H1 (cell line): ENCODE measurements at regions not wholly inside any gene's neighbourhood (a gene's known extent, or its start where the extent isn't known, plus 50 kb on each side); places are given as distances from the start of the nearest gene placed in this dataset.

Source experiments
- CTCF ChIA-PET: fragments of 300-600 bp; sonication (Branson Sonifier 250); formaldehyde crosslinking; loops from one replicate; lab custom pipeline; 2021; ENCODE audit not compliant: partially characterized antibody; lab: Charles Lee
- POLR2A ChIA-PET: fragments of 300-600 bp; sonication (Branson Sonifier 250); formaldehyde crosslinking; loops from one replicate; lab custom pipeline; 2021; ENCODE audit warnings: inconsistent platforms; ENCODE audit not compliant: partially characterized antibody; lab: Charles Lee
- DNase-seq, 2 experiments: peaks; one replicate each; pipeline versions ENCODE4 v3.0.0 to v3.0.0-alpha.2; 2010 to 2022; ENCODE audit warnings: low spot score in 2 of 2, low read depth in 1 of 2, mixed read lengths in 1 of 2
- FAIRE-seq: peaks from 2 replicates; lab custom pipeline; 2011; peaks lifted over from hg19 to GRCh38; lab: Jason Lieb, UNC
- H2AFZ ChIP-seq: 2 replicates; pipeline ENCODE4 v1.8.1; 2012; ENCODE audit warnings: low read length, inconsistent platforms
- H2AK5ac ChIP-seq: 2 replicates; pipeline ENCODE4 v1.6.1; 2013; ENCODE audit warnings: low read depth, low read length
- H2BK120ac ChIP-seq: replicated peaks from 2 replicates; pipeline ENCODE3; 2013; ENCODE audit warnings: low read depth, low read length, inconsistent platforms
- H2BK12ac ChIP-seq: 2 replicates; pipeline ENCODE4 v1.6.1; 2013; ENCODE audit warnings: low read depth, low read length
- H2BK15ac ChIP-seq: 2 replicates; pipeline ENCODE4 v1.6.1; 2013; ENCODE audit warnings: low read length
- H2BK20ac ChIP-seq: 2 replicates; pipeline ENCODE4 v1.6.1; 2013; ENCODE audit warnings: low read length
- H2BK5ac ChIP-seq: 2 replicates; pipeline ENCODE4 v1.6.1; 2013; ENCODE audit warnings: low read depth, low read length
- H3K14ac ChIP-seq: 2 replicates; pipeline ENCODE4 v1.6.1; 2013; ENCODE audit warnings: inconsistent platforms; ENCODE audit not compliant: insufficient read length
- H3K18ac ChIP-seq: 2 replicates; pipeline ENCODE4 v1.6.1; 2013; ENCODE audit warnings: low read length; ENCODE audit errors: extremely low read depth
- H3K23ac ChIP-seq: 2 replicates; pipeline ENCODE4 v1.6.1; 2013; ENCODE audit warnings: inconsistent platforms; ENCODE audit not compliant: insufficient read length
- H3K23me2 ChIP-seq: 2 replicates; pipeline ENCODE4 v1.6.1; 2013; ENCODE audit warnings: low read depth, low read length
- H3K27ac ChIP-seq: 2 replicates; pipeline ENCODE4 v1.6.1; 2011; ENCODE audit warnings: low read depth, low read length, inconsistent platforms
- H3K27me3 ChIP-seq, 4 experiments: replicated peaks in 1 of 4; 1 replicate in 1 of 4; 2 replicates in 3 of 4; pipeline versions ENCODE4 v1.6.1 to v1.8.1; 2011 to 2013; ENCODE audit warnings: low read length in 3 of 4, mild to moderate bottlenecking in 3 of 4, inconsistent platforms in 2 of 4, mixed read lengths in 2 of 4, moderate library complexity in 1 of 4; ENCODE audit not compliant: control insufficient read depth in 3 of 4, insufficient read depth in 3 of 4; ENCODE audit errors: extremely low read depth in 1 of 4
- H3K36me3 ChIP-seq, 4 experiments: 2 replicates each; pipeline versions ENCODE4 v1.6.1 to v1.8.1; 2011 to 2013; ENCODE audit warnings: mild to moderate bottlenecking in 4 of 4, low read length in 3 of 4, moderate library complexity in 2 of 4, control low read depth in 1 of 4, inconsistent platforms in 1 of 4; ENCODE audit not compliant: insufficient read depth in 4 of 4, control insufficient read depth in 2 of 4
- H3K4ac ChIP-seq: replicated peaks from 2 replicates; pipeline ENCODE3; 2013; ENCODE audit warnings: low read length, low read depth, mixed read lengths, inconsistent platforms; ENCODE audit not compliant: insufficient read length
- H3K4me1 ChIP-seq, 4 experiments: replicated peaks in 1 of 4; 1 replicate in 1 of 4; 2 replicates in 3 of 4; pipeline versions ENCODE4 v1.6.1 to v1.8.1; 2011 to 2013; ENCODE audit warnings: low read length in 3 of 4, inconsistent platforms in 2 of 4, mixed read lengths in 1 of 4; ENCODE audit not compliant: insufficient read depth in 4 of 4, control insufficient read depth in 3 of 4
- H3K4me2 ChIP-seq, 2 experiments: 2 replicates each; pipeline versions ENCODE4 v1.6.1 to v1.8.1; 2011 to 2013; ENCODE audit warnings: low read depth in 2 of 2, low read length in 2 of 2, control low read depth in 1 of 2, inconsistent platforms in 1 of 2, mild to moderate bottlenecking in 1 of 2; ENCODE audit not compliant: insufficient read depth in 1 of 2
- H3K4me3 ChIP-seq, 4 experiments: fragments of 200-600, 300-600 bp in 1 of 4; sonication (generic), shearing (Covaris generic), sonication (Bioruptor Twin) in 1 of 4; 2 replicates each; pipeline versions ENCODE4 v1.5.1 to v1.8.1; 2011 to 2016; ENCODE audit warnings: low read length in 4 of 4, low read depth in 3 of 4, control low read depth in 2 of 4, inconsistent platforms in 2 of 4, mild to moderate bottlenecking in 2 of 4, mixed read lengths in 1 of 4, moderate library complexity in 1 of 4; ENCODE audit not compliant: insufficient read depth in 2 of 4; ENCODE audit errors: extremely low read depth in 1 of 4
- H3K56ac ChIP-seq: replicated peaks from 2 replicates; pipeline ENCODE3; 2013; ENCODE audit warnings: low read depth, mild to moderate bottlenecking, mixed read lengths, low read length, inconsistent platforms; ENCODE audit not compliant: insufficient read length
- H3K79me1 ChIP-seq: 2 replicates; pipeline ENCODE4 v1.6.1; 2013; ENCODE audit warnings: low read depth, low read length, control low read depth
- H3K79me2 ChIP-seq, 2 experiments: 2 replicates each; pipeline versions ENCODE4 v1.6.1 to v1.8.1; 2012 to 2013; ENCODE audit warnings: low read length in 2 of 2, mild to moderate bottlenecking in 2 of 2, inconsistent platforms in 1 of 2; ENCODE audit not compliant: insufficient read depth in 2 of 2, control insufficient read depth in 1 of 2
- H3K9ac ChIP-seq, 4 experiments: replicated peaks in 1 of 4; 1 replicate in 1 of 4; 2 replicates in 3 of 4; pipeline versions ENCODE4 v1.6.1 to v1.8.1; 2011 to 2013; ENCODE audit warnings: low read depth in 3 of 4, low read length in 3 of 4, control low read depth in 2 of 4, mild to moderate bottlenecking in 2 of 4, moderate library complexity in 2 of 4, inconsistent platforms in 1 of 4; ENCODE audit errors: extremely low read depth in 1 of 4
- H3K9me3 ChIP-seq, 2 experiments: 2 replicates each; pipeline versions ENCODE4 v1.6.1 to v1.8.1; 2012 to 2013; ENCODE audit warnings: mild to moderate bottlenecking in 2 of 2, moderate library complexity in 2 of 2, control low read depth in 1 of 2, inconsistent platforms in 1 of 2, low read depth in 1 of 2, low read length in 1 of 2, mixed read lengths in 1 of 2; ENCODE audit not compliant: insufficient read depth in 2 of 2
- H4K20me1 ChIP-seq, 2 experiments: replicated peaks in 1 of 2; 2 replicates each; pipeline versions ENCODE3 to v1.8.1; 2011 to 2013; ENCODE audit warnings: inconsistent platforms in 2 of 2, low read length in 2 of 2, mild to moderate bottlenecking in 1 of 2; ENCODE audit not compliant: insufficient read depth in 2 of 2, control insufficient read depth in 1 of 2
- H4K5ac ChIP-seq: 2 replicates; pipeline ENCODE4 v1.6.1; 2013; ENCODE audit warnings: low read length, low read depth, mixed read lengths, inconsistent platforms; ENCODE audit not compliant: insufficient read length
- H4K8ac ChIP-seq: 2 replicates; pipeline ENCODE4 v1.8.0; 2013; ENCODE audit warnings: mild to moderate bottlenecking, moderate library complexity, low read length, inconsistent platforms; ENCODE audit not compliant: insufficient read depth; ENCODE audit errors: extremely low read depth
- H4K91ac ChIP-seq: replicated peaks from 2 replicates; pipeline ENCODE3; 2013; ENCODE audit warnings: low read length, mixed read lengths, inconsistent platforms; ENCODE audit not compliant: insufficient read length
- BRCA1 ChIP-seq: IDR thresholded peaks from 2 replicates; pipeline ENCODE4 v1.6.1; 2012; ENCODE audit warnings: low read depth, low read length, improper control_type of control experiment
- CBX8 ChIP-seq: fragments of 300-800, 300-1000 bp; sonication (generic); IDR thresholded peaks from 2 replicates; pipeline ENCODE4 v1.7.1; 2016; ENCODE audit warnings: low read depth, low read length, borderline replicate concordance
- CHD1 ChIP-seq: IDR thresholded peaks from 2 replicates; pipeline ENCODE4 v1.6.1; 2012; ENCODE audit warnings: low read depth, low read length, improper control_type of control experiment
- E2F6 ChIP-seq: IDR thresholded peaks from 2 replicates; pipeline ENCODE4 v1.6.1; 2012; ENCODE audit warnings: inconsistent platforms
- GTF2F1 ChIP-seq: IDR thresholded peaks from 2 replicates; pipeline ENCODE4 v1.6.1; 2012; ENCODE audit warnings: low read depth, low read length, improper control_type of control experiment, borderline replicate concordance
- HDAC2 ChIP-seq, 2 experiments: fragments of 300-600 bp in 1 of 2; sonication (generic) in 1 of 2; IDR thresholded peaks; 2 replicates each; pipeline ENCODE4 v1.6.1; 2011 to 2012; ENCODE audit warnings: low read depth in 2 of 2, low read length in 2 of 2, mild to moderate bottlenecking in 2 of 2, moderate library complexity in 2 of 2, borderline replicate concordance in 1 of 2, inconsistent platforms in 1 of 2
- HDAC6 ChIP-seq: IDR thresholded peaks from one replicate; pipeline ENCODE4 v1.7.1; 2012; ENCODE audit warnings: low read depth, mild to moderate bottlenecking, inconsistent platforms, low read length, moderate library complexity
- KDM4A ChIP-seq: IDR thresholded peaks from one replicate; pipeline ENCODE4 v1.7.1; 2012; ENCODE audit warnings: low read depth, mild to moderate bottlenecking, moderate library complexity, low read length, inconsistent platforms; ENCODE audit not compliant: severe bottlenecking
- KDM5A ChIP-seq: fragments of 200-600 bp; IDR thresholded peaks from 2 replicates; pipeline ENCODE4 v1.7.1; 2012; ENCODE audit warnings: mild to moderate bottlenecking, low read length, inconsistent platforms, mixed read lengths
- PHF8 ChIP-seq: fragments of 200-600 bp; sonication (generic); conservative IDR thresholded peaks from 2 replicates; pipeline ENCODE4 v1.7.1; 2012; ENCODE audit warnings: low read depth, mild to moderate bottlenecking, inconsistent platforms, low read length, moderate library complexity
- SIRT6 ChIP-seq: IDR thresholded peaks from one replicate; pipeline ENCODE4 v1.7.1; 2012; ENCODE audit warnings: low read length, inconsistent platforms
- SP1 ChIP-seq: IDR thresholded peaks from 2 replicates; pipeline ENCODE4 v1.6.1; 2011; ENCODE audit warnings: low read depth, low read length
- WGBS, 2 experiments: shearing (Covaris generic) in 1 of 2; methylation state at CpG; one replicate each; pipeline versions ENCODE4 v1.1.6 to v1.1.7; 2013 to 2015; ENCODE audit warnings: low lambda C conversion rate in 2 of 2, mixed read lengths in 2 of 2, inconsistent platforms in 1 of 2, low coverage in 1 of 2, missing lambda C conversion rate in 1 of 2; ENCODE audit not compliant: insufficient replicate concordance in 2 of 2, insufficient coverage in 1 of 2, insufficient read length in 1 of 2; ENCODE audit errors: extremely low coverage in 1 of 2, missing lambda C conversion rate in 1 of 2; 5-methylcytosine and 5-hydroxymethylcytosine counted together

GRCh38 chr10:89078724-89079672, 88.4 kb downstream of the FAS start:
- H3K56ac ChIP-seq = no peak overlapping the region
- CTCF ChIA-PET = interaction anchor here (0.7 to 1.0 kb wide), 2 partner anchors 48 to 503 kb away, joined by 3 read pairs; no protein-coding TSS in a partner anchor
- H4K5ac ChIP-seq = no peak overlapping the region
- H3K27ac ChIP-seq = no peak overlapping the region
- no peaks in the 10 kb centered on the region for H3K36me3 ChIP-seq
- no peaks in the 10 kb centered on the region for H3K79me1 ChIP-seq
- H2BK15ac ChIP-seq = no peak overlapping the region
- no peak overlapping the region for H3K18ac ChIP-seq
- H3K9ac ChIP-seq = no peak overlapping the region; a peak in 1 of 7 replicates
- H3K4me1 ChIP-seq = no peaks in the 10 kb centered on the region
- H3K14ac ChIP-seq = no peak overlapping the region
- H3K4me2 ChIP-seq = no peak overlapping the region
- H2BK5ac ChIP-seq = no peak overlapping the region
- TF ChIP-seq BRCA1 = no peak
- no peak for TF ChIP-seq E2F6
- no peak for TF ChIP-seq KDM5A
- TF ChIP-seq CBX8 = no peak
- no peak for TF ChIP-seq CHD1
- no peak for TF ChIP-seq PHF8
- TF ChIP-seq HDAC6 = no peak
- no peak for TF ChIP-seq GTF2F1
- TF ChIP-seq KDM4A = no peak
- TF ChIP-seq SIRT6 = no peak
- TF ChIP-seq HDAC2 (IDR thresholded peaks at IDR 0.05; ENCODE audit: borderline replicate concordance in 1 of 2, low read depth in 2 of 2, low read length in 2 of 2) = no peak
- TF ChIP-seq SP1 = no peak
- no peak for FAIRE-seq
- no peak overlapping the region for H3K23ac ChIP-seq
- POLR2A ChIA-PET = interaction anchor here (0.6 kb wide), 1 partner anchor 310 kb away, joined by 3 read pairs; no protein-coding TSS in a partner anchor
- H4K20me1 ChIP-seq = no peaks in the 10 kb centered on the region
- no peaks in the 10 kb centered on the region for H3K27me3 ChIP-seq
- H3K4me3 ChIP-seq = no peak overlapping the region
- H2BK12ac ChIP-seq = no peak overlapping the region
- H3K23me2 ChIP-seq = no peaks in the 10 kb centered on the region; the same call in 1 of the 2 replicates
- H2AK5ac ChIP-seq = no peak overlapping the region
- H3K4ac ChIP-seq = no peak overlapping the region
- 82% methylated on average over 9 of the region's 9 CpGs; no CpG with 5 or more reads in 1 of the 2 experiments for WGBS, 2 experiments
- H2BK20ac ChIP-seq = no peak overlapping the region
- no peaks in the 10 kb centered on the region for H3K79me2 ChIP-seq
- DNase-seq = no peak
- no peak overlapping the region for H2BK120ac ChIP-seq
- H4K91ac ChIP-seq = no peak overlapping the region
- H4K8ac ChIP-seq = no peak overlapping the region
- no peaks in the 10 kb centered on the region for H3K9me3 ChIP-seq
- no peak overlapping the region for H2AFZ ChIP-seq
